Liver (tissue), 8 donors: ENCODE measurements at regions not wholly inside any gene's neighbourhood (a gene's known extent, or its start where the extent isn't known, plus 50 kb on each side); places are given as distances from the start of the nearest gene placed in this dataset.

Source experiments
- DNase-seq: peaks from one replicate; pipeline ENCODE4 v3.0.0-alpha.2; 2017; ENCODE audit warnings: low spot score
- H3K27ac ChIP-seq, 2 donors: one replicate each; pipeline ENCODE4 v1.7.0; 2013; ENCODE audit warnings: inconsistent platforms in 2 of 2, low read length in 2 of 2, control low read depth in 1 of 2, low read depth in 1 of 2, mild to moderate bottlenecking in 1 of 2
- H3K27me3 ChIP-seq, 4 donors: one replicate each; pipeline versions ENCODE4 v1.6.1 to v1.7.0; 2013; ENCODE audit warnings: low read length in 3 of 4, inconsistent platforms in 1 of 4, mild to moderate bottlenecking in 1 of 4, moderate library complexity in 1 of 4; ENCODE audit not compliant: control insufficient read depth in 4 of 4, insufficient read depth in 4 of 4
- H3K36me3 ChIP-seq, 4 donors: one replicate each; pipeline versions ENCODE4 v1.6.1 to v1.7.0; 2013; ENCODE audit warnings: low read length in 3 of 4, mild to moderate bottlenecking in 3 of 4, low read depth in 1 of 4, moderate library complexity in 1 of 4; ENCODE audit not compliant: control insufficient read depth in 4 of 4, insufficient read depth in 3 of 4
- H3K4me1 ChIP-seq, 4 donors: one replicate each; pipeline versions ENCODE4 v1.6.1 to v1.7.0; 2013; ENCODE audit warnings: low read length in 3 of 4, mild to moderate bottlenecking in 3 of 4, moderate library complexity in 1 of 4; ENCODE audit not compliant: control insufficient read depth in 4 of 4, insufficient read depth in 4 of 4
- H3K4me3 ChIP-seq, 3 donors: one replicate each; pipeline versions ENCODE4 v1.6.1 to v1.7.0; 2013; ENCODE audit warnings: low read length in 3 of 3, control low read depth in 1 of 3, low read depth in 1 of 3, mild to moderate bottlenecking in 1 of 3
- H3K9ac ChIP-seq, 2 donors: one replicate each; pipeline ENCODE4 v1.7.0; 2013; ENCODE audit warnings: low read length in 2 of 2, mild to moderate bottlenecking in 2 of 2, moderate library complexity in 2 of 2, control low read depth in 1 of 2, low read depth in 1 of 2
- H3K9me3 ChIP-seq, 4 donors: one replicate each; pipeline versions ENCODE4 v1.6.1 to v1.7.0; 2013; ENCODE audit warnings: low read length in 3 of 4; ENCODE audit not compliant: control insufficient read depth in 4 of 4
- ATF3 ChIP-seq: IDR thresholded peaks from 2 replicates; pipeline ENCODE4 v1.6.1; 2016; ENCODE audit warnings: antibody characterized with exemption
- CTCF ChIP-seq: fragments of 150-350 bp; IDR thresholded peaks from 2 replicates; pipeline ENCODE4 v1.5.1; 2017; ENCODE audit warnings: improper control_type of control experiment, low read depth, low read length; ENCODE audit not compliant: missing input control
- EGR1 ChIP-seq, 2 donors: IDR thresholded peaks; 2 replicates each; pipeline ENCODE4 v1.6.1; 2016 to 2018; ENCODE audit warnings: antibody characterized with exemption in 2 of 2, low read depth in 2 of 2
- FOXA1 ChIP-seq: IDR thresholded peaks from 2 replicates; pipeline ENCODE4 v1.6.1; 2016; ENCODE audit warnings: antibody characterized with exemption
- FOXA2 ChIP-seq: IDR thresholded peaks from 2 replicates; pipeline ENCODE4 v1.6.1; 2016; ENCODE audit warnings: antibody characterized with exemption
- GABPA ChIP-seq, 2 donors: IDR thresholded peaks in 1 of 2; conservative IDR thresholded peaks in 1 of 2; 2 replicates each; pipeline ENCODE4 v1.6.1; 2016; ENCODE audit warnings: antibody characterized with exemption in 2 of 2, mild to moderate bottlenecking in 1 of 2, moderate library complexity in 1 of 2
- HNF4A ChIP-seq, 2 donors: conservative IDR thresholded peaks; 2 replicates each; pipeline ENCODE4 v1.6.1; 2016; ENCODE audit warnings: antibody characterized with exemption in 2 of 2, mild to moderate bottlenecking in 2 of 2
- HNF4G ChIP-seq: IDR thresholded peaks from 2 replicates; pipeline ENCODE4 v1.6.1; 2016; ENCODE audit warnings: antibody characterized with exemption
- JUND ChIP-seq, 2 donors: IDR thresholded peaks; 2 replicates each; pipeline ENCODE4 v1.6.1; 2016; ENCODE audit warnings: antibody characterized with exemption in 2 of 2
- MAX ChIP-seq: IDR thresholded peaks from 2 replicates; pipeline ENCODE4 v1.6.1; 2016; ENCODE audit warnings: antibody characterized with exemption
- NR2F2 ChIP-seq: IDR thresholded peaks from 2 replicates; pipeline ENCODE4 v1.6.1; 2016; ENCODE audit warnings: antibody characterized with exemption
- RAD21 ChIP-seq, 2 donors: IDR thresholded peaks; 2 replicates each; pipeline ENCODE4 v1.6.1; 2016; ENCODE audit warnings: antibody characterized with exemption in 2 of 2, mild to moderate bottlenecking in 2 of 2
- REST ChIP-seq: IDR thresholded peaks from 2 replicates; pipeline ENCODE4 v1.6.1; 2016; ENCODE audit warnings: antibody characterized with exemption, mild to moderate bottlenecking
- RXRA ChIP-seq, 2 donors: IDR thresholded peaks; 2 replicates each; pipeline ENCODE4 v1.6.1; 2017 to 2018; ENCODE audit warnings: antibody characterized with exemption in 2 of 2, mild to moderate bottlenecking in 1 of 2
- SP1 ChIP-seq: IDR thresholded peaks from 2 replicates; pipeline ENCODE4 v1.6.1; 2018; ENCODE audit warnings: antibody characterized with exemption, mild to moderate bottlenecking
- TAF1 ChIP-seq: conservative IDR thresholded peaks from 2 replicates; pipeline ENCODE4 v1.6.1; 2016; ENCODE audit warnings: antibody characterized with exemption, mild to moderate bottlenecking
- YY1 ChIP-seq: IDR thresholded peaks from 2 replicates; pipeline ENCODE4 v1.6.1; 2016; ENCODE audit warnings: antibody characterized with exemption, mild to moderate bottlenecking
- ZBTB33 ChIP-seq: IDR thresholded peaks from 2 replicates; pipeline ENCODE4 v1.6.1; 2016; ENCODE audit warnings: antibody characterized with exemption
- WGBS: extraction: QIAGEN DNeasy Blood & Tissue Kit; methylation state at CpG from one replicate; pipeline ENCODE4 v1.1.7; 2013; 5-methylcytosine and 5-hydroxymethylcytosine counted together
- donor health status: healthy.
- donor health status: healthy.
- donor health status: healthy.
- donor health status: healthy.
- donor health status: healthy.

GRCh38 chr10:31118556-31118955 is 86.9 kb upstream of the ZNF438 start:
- Histone ChIP-seq H3K4me1 (no peaks in the 10 kb centered on the region), H3K27me3 (no peaks in the 10 kb centered on the region), H3K4me3 (no peak overlapping the region), H3K9ac (no peak overlapping the region), H3K27ac (no peak overlapping the region), H3K36me3 (no peaks in the 10 kb centered on the region), H3K9me3 (no peaks in the 10 kb centered on the region)
- DNase-seq, result no peak
- no peak for TF ChIP-seq RXRA (IDR thresholded peaks at IDR 0.05)
- no peak for TF ChIP-seq HNF4A (conservative IDR thresholded peaks at IDR 0.05)
- no peak for TF ChIP-seq NR2F2
- no peak for TF ChIP-seq GABPA (IDR thresholded peaks at IDR 0.05 in 1 of 2, conservative IDR thresholded peaks at IDR 0.05 in 1 of 2)
- TF ChIP-seq FOXA1, result no peak
- TF ChIP-seq JUND (IDR thresholded peaks at IDR 0.05), result no peak
- no peak for TF ChIP-seq YY1
- TF ChIP-seq HNF4G, result no peak
- TF ChIP-seq ZBTB33, result no peak
- no peak for TF ChIP-seq RAD21 (IDR thresholded peaks at IDR 0.05)
- no peak for TF ChIP-seq EGR1 (IDR thresholded peaks at IDR 0.05; ENCODE audit: low read depth in 2 of 2)
- TF ChIP-seq REST, result no peak
- no peak for TF ChIP-seq ATF3
- no peak for TF ChIP-seq MAX
- no peak for TF ChIP-seq TAF1
- no peak for TF ChIP-seq FOXA2
- no peak for TF ChIP-seq SP1
- TF ChIP-seq CTCF, result no peak
- WGBS, result 91% methylated on average over 3 of the region's 3 CpGs

GRCh38 chr10:31120392-31120791 is 88.7 kb upstream of the ZNF438 start:
- Histone ChIP-seq H3K4me1 (no peaks in the 10 kb centered on the region), H3K36me3 (no peaks in the 10 kb centered on the region), H3K27me3 (no peaks in the 10 kb centered on the region), H3K27ac (no peak overlapping the region), H3K9ac (no peak overlapping the region), H3K9me3 (no peaks in the 10 kb centered on the region), H3K4me3 (no peak overlapping the region)
- no peak for DNase-seq
- WGBS, result 68% methylated on average over 1 of the region's 1 CpG
- TF ChIP-seq GABPA (IDR thresholded peaks at IDR 0.05 in 1 of 2, conservative IDR thresholded peaks at IDR 0.05 in 1 of 2), result no peak
- no peak for TF ChIP-seq FOXA1
- no peak for TF ChIP-seq ATF3
- TF ChIP-seq RAD21 (IDR thresholded peaks at IDR 0.05), result no peak
- TF ChIP-seq HNF4G, result no peak
- no peak for TF ChIP-seq ZBTB33
- no peak for TF ChIP-seq EGR1 (IDR thresholded peaks at IDR 0.05; ENCODE audit: low read depth in 2 of 2)
- no peak for TF ChIP-seq HNF4A (conservative IDR thresholded peaks at IDR 0.05)
- TF ChIP-seq MAX, result no peak
- TF ChIP-seq YY1, result no peak
- no peak for TF ChIP-seq FOXA2
- TF ChIP-seq REST, result no peak
